ACHN (cell line): ENCODE measurements at regions not wholly inside any gene's neighbourhood (a gene's known extent, or its start where the extent isn't known, plus 50 kb on each side); places are given as distances from the start of the nearest gene placed in this dataset.

ENCODE experiments used
- DNase-seq: peaks from one replicate; pipeline ENCODE4 v3.0.0-alpha.2; 2015
- in situ Hi-C: cut with HindIII; loops from 2 replicates; pipeline ENCODE4 v1.10.0; 2017; ENCODE audit warnings: low sequenced_read_pairs, low pct_ligation_motif_present, low pct_unique_long_range_greater_than_20kb

DNA sequence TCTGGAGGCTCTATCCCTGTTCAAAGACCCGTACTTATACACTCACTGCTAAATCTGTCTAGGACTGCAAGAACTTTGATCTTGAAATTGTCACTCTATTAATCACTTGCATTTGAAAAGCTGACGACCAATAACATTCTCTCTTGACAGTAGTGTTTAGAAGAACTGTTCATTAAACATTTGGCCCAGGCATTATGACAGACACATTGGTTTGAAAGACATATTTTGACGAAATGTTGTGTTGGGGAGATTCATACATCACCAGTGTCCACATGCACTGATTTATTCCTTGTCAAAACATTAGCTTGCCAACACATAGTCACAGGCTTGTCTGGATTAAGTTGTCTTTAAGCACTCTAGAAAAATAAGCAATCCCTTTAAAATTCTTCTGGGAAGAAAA lies 951.3 kb downstream of the ADGRL2 start:
- DNase-seq = no peak
- in situ Hi-C loops = no loop called here

DNA sequence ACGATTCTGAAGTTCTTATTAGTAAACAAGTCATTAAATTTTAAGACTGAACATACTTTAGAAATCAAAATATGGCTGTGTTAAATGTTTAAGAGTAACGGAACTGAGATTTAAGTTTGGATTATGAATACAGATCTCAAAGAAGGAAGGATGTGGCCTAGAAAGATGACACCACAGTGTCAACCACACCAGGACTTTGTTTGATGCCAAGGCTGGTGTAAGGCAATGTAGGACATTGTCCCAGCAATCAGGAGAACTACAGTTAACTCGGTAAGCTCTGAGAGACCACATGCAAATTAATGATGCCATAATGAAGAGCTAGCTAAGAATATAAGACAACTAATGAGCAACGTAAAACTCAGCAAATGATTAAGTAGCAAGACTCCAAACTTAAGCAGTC lies 932.9 kb downstream of the ADGRL2 start:
- no peak for DNase-seq
- in situ Hi-C loops = no loop called here

DNA sequence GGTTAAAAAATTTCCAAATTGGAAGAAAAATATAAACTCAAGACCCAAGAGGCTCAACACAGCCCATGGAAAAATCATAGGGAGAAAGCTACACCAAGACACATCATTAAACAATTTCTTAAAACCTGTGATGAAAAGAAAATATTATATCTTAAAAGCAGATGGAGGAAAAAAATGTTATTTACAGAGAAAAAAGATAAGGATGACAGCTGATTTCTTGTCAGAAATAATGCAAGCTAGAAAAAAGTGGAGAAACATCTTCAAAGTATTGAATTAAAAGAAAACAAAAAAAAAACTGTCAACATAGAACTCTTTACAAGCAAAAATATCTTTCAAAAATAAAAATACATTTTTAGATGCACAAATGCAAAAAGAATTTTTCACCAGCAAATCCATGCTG lies 930.5 kb downstream of the ADGRL2 start:
- peak; percentile 7 for DNase-seq
- in situ Hi-C loops = no loop called here

DNA sequence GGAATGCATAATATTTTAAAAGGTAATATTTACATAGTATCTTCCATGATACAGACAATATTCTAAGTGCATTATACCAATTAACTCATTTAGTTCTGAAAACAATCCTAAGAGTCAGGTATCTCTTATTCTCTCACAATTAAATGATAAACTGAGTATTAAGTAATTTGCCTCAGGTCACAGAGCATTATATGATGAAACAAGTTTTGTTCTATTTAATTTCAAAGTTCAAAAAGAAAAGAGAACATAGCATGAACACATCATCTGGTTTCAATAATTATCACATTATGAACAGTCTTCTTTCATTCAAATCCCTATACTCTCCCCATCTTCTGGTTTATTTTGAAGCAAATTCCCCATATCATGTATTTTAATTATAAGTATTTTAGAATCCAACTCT lies 927.5 kb downstream of the ADGRL2 start:
- in situ Hi-C loops = no loop called here
- DNase-seq = no peak

DNA sequence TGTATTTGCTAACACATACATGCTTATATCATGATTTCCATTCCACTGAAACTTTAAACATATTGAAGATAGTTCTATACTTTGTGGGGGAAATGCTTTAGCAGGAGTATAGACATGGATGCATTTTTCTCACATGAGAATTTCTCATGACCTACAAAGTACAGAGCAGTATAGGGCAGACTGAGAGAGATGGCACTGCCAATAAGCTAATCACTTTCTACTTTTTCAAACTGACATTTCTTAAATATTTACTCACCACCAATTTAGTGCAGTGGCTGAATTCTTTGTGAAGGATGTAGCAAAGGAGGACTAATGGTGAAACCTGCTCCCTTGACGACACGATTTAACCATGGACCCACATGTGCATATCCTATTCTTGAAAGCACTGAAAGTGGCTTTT lies 923.5 kb downstream of the ADGRL2 start:
- in situ Hi-C loops = no loop called here
- DNase-seq = no peak

DNA sequence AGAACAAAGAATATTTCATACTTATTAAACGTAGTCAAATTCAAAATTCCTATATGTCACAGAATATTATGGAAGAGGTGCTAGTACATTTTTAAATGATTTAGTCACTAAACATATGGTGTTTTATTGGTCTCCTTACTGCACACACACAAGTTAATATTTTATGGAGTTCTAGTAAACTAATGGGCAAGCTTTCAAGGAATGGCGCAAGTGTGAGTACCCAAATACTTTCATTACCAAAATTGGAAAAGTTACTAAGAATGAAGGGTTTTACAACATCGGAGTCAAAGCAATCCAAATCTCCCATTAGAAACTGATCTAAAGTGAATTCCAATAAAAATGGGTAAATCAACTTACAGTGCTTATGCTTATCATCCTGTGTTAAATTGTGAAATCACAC lies 921.9 kb downstream of the ADGRL2 start:
- in situ Hi-C loops = no loop called here
- DNase-seq = no peak

DNA sequence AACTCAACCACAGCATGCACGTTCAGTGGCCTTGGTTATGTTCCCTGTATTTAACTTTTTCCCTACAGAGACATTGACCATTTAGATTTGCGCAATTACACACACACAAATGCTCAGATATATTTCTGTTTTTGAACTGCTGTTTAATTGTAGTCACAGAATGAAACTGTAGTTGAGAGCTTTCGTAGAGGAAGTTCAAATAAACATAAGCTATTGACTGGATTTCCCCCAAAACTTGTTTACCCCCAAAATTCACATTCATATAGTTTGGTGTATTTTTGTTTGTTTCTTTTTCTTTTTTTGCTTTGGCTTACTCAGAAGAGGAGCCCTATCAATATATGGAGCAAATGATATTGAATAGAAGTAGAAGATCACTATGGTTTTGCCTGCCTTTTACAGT lies 921.0 kb downstream of the ADGRL2 start:
- in situ Hi-C loops = no loop called here

DNA sequence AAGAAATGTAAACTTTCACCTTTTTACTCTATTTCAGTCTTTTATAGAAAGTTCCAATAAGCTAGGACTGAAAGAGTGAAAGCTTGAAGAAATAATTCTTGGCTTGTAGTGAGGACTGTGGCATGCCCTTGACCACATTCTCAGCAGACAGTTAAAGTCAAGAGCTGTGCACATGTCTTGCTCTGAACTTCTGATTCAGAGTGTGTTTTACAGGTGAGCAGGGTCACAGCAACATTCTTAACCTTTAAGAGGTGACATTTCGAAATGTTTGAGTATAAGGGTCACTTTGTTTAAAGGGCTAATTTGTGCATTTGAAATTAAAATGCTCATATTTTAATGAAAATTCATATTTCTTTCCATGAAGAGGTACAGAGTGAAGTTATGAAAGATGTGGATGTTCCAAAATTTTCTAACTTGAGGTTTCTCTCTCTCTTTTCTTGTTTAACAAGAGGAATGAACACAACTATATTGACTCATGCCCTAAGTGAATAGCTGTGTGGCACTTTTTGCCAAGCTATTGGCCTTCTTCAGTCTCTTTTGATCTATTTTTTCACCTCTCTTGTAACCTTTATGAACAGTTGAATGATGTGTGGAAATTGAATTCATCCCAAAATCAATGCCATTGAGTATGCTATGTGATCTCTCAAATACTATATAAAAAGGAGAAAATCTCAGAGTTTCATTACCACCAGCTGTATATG lies 918.1 kb downstream of the ADGRL2 start:
- in situ Hi-C loops = no loop called here
- no peak for DNase-seq

More for the DNA sequence above, 921.0 kb downstream of the ADGRL2 start:
- DNase-seq = no peak

DNA sequence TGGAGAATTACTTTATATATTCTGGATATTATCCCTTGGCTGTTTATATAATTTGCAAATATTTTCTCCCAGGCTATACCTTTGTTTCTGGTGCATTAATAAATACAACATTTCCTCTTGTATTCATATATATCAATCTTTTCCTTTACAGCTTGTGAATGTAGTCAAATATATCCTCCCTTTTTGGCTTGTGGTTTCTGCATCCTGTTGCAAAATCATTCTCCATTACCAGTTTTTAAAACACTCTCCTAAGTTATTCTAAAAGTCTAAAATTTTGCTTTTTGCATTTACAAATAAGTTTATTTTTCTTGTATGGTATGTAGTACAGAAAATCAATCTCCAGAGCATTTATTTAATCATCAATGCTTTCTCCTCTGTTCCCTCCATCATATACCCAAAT lies 909.4 kb downstream of the ADGRL2 start:
- in situ Hi-C loops = no loop called here
- no peak for DNase-seq

DNA sequence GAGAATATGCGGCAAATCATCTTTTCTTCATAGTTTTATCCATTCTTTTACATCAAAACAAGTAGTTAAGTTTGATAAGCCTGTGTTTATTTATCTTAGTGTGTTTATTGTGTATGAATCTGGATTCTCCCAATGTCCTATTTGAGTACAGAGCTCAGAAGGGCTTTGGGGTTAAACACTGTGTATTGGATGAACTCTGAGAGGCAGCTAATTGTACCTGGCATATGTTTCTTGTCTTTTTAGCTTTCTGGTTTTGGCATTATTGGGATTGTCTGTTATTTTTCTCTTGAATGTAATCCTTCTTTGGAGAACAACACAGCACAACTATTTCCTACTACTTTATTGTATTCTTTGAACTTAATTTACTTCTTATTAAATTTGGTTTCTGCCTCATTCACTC lies 906.9 kb downstream of the ADGRL2 start:
- in situ Hi-C loops = no loop called here
- DNase-seq = no peak

DNA sequence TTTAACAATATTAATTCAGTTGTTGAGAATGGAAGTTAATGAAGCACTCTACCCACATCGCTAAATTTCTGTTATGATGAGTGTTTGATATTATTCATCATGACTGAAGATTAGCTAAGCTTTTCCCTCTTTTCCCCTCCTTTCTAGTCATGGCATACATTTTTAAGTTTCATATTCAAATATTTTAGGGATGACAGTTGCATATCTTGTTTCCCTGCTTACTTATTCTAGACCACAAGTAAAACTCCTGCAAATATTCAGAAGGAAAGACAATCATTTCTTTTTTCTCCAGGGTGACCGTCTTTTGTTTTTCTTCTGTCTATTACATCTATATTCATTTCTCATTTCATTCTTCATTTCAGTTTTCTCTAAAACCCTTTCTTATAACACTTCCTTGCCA lies 906.0 kb downstream of the ADGRL2 start:
- DNase-seq = no peak
- in situ Hi-C loops = no loop called here

DNA sequence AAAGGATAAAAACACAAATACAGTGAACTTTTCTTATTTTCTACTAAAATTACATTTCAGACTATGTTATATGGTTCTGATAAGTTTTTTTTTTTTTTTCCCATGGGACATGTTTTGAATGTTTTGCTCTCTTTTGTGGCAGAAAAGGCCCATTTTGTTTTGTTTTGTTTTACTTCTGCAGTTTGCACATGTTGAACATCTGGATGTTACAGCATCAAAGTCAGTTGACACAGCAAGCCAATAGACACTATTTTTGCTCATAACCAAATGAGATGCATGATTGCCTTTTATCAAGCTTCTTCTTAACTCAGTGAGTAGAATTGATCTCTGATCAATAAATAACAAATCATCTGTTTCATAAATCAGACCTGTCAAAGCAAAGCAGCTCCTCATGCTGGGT lies 904.2 kb downstream of the ADGRL2 start:
- in situ Hi-C loops = no loop called here
- DNase-seq = no peak

DNA sequence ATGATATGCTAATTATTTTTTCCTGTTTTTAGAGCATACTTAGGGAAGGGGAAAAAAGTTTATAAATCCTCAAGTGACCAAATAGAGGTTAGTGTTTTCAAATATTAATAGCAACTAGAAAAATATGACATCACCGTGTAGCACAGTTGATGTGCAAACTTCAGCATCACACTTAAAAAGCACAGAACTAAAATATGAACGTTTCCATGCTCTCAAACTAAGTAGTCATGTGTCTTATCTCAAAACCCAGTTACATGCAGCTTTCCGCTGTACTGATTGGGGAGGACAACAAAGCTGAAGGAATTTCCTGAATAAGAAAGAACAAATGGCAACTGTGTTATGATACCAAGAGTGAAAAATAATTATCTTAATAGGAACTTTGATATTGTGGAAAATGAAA lies 903.7 kb downstream of the ADGRL2 start:
- in situ Hi-C loops = no loop called here
- no peak for DNase-seq

DNA sequence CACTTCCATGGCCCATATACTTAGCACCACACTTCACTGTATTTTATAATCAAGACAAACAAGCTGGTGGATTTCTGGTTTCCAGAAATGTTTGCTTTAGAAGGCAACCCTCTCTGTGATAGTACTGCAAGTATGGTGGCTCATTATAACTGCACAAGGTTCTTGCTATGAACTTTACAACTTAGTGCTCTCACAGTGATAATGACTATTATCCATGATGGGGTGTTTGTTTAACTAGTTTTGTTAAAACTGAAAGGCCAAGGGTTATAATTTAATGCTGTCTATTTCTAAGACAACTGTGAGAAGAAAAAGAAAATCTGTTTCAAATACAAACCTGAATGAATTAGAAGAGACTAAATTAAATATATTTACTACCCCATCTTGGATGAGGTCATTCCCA lies 903.2 kb downstream of the ADGRL2 start:
- no peak for DNase-seq

DNA sequence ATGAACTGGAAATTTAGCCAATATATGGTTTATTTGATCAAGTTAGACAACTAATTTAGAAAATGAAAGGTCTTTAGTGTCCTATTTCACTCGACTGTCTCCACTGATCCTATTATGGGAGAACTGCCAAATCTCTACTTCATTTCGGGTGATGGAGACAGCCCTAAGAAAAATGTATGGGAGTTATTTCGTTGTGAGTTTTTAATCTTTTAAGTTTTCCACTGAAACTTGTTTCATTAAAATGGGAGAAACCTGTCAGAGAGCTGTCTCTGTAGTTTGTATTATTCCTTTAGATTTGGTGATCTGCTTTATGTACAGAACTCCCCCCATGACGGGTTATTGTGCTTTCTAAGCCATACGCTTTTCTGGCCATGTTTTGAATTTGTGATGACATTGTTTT lies 899.7 kb downstream of the ADGRL2 start:
- DNase-seq = no peak
- in situ Hi-C loops = no loop called here

More for the DNA sequence above, 903.2 kb downstream of the ADGRL2 start:
- in situ Hi-C loops = no loop called here

DNA sequence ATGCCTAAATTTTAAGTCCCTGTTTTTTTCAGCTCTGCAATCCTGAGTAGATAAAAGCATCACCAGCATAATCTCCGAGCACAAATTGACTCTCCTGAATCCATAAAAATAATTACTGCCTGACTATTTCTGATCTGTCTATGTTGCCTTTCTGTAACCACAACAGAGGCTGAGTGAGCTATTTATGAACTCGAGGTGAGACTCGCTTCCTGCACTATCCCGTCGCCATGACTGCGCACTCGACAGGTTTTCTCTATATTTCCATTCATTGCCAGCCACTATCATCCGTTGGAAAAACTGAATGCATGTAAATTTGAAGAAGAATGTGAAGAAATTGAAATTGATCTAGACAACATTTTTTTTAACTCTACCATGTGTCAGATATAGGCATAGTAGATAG lies 897.2 kb downstream of the ADGRL2 start:
- no peak for DNase-seq

DNA sequence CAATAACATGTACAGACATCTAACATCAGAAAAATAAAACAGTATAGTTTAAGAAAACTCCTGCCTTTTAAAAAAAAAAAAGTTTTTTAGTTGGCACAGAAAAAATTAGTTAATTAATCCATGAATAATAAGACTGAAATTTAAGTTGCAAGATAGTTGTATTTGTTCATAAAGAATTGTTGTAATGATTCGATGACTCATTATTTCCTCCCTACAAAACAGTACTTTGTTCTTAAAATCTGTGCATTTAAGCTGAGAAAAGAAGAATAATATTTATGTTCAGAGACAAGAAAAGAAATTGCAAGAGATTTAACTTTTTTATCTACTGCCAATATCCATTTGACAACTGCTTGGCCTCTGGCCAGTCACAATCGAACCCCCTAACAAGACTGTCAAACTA lies 894.7 kb downstream of the ADGRL2 start:
- DNase-seq = no peak
- in situ Hi-C loops = no loop called here

More for the DNA sequence above, 897.2 kb downstream of the ADGRL2 start:
- in situ Hi-C loops = no loop called here

DNA sequence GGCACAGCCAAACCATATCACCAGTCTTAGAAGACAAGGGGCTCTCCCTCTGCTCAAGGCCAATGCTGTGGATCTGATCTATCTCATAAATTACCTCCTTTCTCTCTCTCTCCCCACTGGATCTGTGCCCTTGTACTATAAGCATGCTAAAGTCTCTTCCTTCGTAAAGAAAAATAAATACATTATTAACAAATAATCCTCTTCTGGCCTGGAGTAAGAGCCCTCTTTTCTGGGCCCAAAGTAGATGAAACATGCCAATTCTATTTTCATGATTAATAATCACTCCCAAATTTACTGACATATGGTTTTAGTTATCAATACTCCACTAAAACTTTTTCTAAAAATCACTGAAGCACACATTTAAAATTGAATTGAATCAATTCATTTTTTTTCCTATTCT lies 889.7 kb downstream of the ADGRL2 start:
- no peak for DNase-seq
- in situ Hi-C loops = no loop called here

DNA sequence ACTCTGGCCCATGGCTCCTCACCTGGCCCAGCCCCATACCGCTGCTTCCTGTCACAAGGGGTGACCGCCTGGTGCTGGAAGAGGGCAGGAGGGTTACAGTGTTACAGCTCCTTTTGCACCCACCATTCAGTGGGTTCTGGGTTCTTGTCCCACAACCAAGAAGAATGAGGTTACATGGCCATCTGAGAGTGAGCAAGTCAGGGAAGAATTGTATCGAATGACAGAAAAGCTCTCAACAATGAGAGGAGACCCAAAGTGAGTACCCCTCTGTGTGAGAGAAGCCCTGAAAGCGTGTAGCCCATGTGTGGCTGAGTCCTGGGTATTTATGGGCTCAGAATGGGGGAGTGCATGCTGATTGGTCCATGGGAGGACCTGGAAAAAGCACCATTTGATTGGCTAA lies 888.5 kb downstream of the ADGRL2 start:
- DNase-seq = no peak
- in situ Hi-C loops = no loop called here

DNA sequence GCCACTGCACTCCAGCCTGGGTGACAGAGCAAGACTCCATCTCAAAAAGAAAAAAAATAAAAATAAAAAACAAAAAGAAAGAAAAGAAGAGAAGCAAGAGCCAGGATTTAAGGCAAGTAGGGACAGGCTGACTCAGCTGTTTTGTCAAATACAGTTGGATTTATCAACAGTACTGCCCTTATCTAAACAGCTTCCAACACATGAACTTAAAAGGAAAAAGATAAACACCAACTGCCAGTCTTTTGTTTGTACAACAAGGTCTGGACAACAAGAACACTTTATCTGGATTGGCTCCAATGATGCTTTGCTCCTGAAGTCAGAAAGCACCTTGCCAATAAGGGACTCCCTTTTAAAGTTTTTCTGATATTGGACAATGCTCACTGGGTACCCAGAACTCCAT lies 886.0 kb downstream of the ADGRL2 start:
- in situ Hi-C loops = no loop called here
- DNase-seq = no peak

DNA sequence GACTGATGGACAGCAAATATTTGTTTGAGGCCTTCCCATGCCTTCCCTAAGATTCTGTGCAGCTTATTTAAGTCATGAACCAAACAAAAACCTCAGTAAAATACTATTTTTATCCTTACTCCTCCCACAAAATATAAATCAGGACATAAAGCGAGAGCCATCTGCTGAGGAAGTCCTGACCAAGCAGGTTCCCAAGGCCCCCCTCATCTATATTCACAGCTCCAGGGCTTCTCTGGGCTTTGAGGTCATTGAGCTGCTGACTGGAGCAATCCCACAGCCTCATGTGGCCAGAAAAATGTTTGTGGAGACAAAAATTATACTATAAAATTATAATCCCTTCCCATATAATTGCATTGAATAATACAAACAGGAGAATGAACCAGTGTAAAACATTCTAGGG lies 846.2 kb downstream of the ADGRL2 start:
- in situ Hi-C loops = no loop called here
- no peak for DNase-seq
